DOHH2 (cell line): ENCODE measurements at regions not wholly inside any gene's neighbourhood (a gene's known extent, or its start where the extent isn't known, plus 50 kb on each side); places are given as distances from the start of the nearest gene placed in this dataset.

Source experiments
- EZH2phosphoT487 ChIP-seq: fragments of 200-600 bp; sonication (generic); IDR thresholded peaks from 2 replicates; pipeline ENCODE4 v1.6.1; 2017; ENCODE audit warnings: borderline replicate concordance, mild to moderate bottlenecking, antibody characterized with exemption, low read length, moderate library complexity, mixed read lengths
- TF ChIP-seq, protein P1 (sequence below): fragments of 200-600 bp; sonication (generic); IDR thresholded peaks from one replicate; pipeline ENCODE4 v1.5.1; 2014; ENCODE audit warnings: antibody characterized with exemption, mild to moderate bottlenecking, low read depth, low read length; ENCODE audit not compliant: poor library complexity, severe bottlenecking

GRCh38 chr6:77073410-77073760 is 389.9 kb downstream of the HTR1B start:
- TF ChIP-seq, protein P1, sequence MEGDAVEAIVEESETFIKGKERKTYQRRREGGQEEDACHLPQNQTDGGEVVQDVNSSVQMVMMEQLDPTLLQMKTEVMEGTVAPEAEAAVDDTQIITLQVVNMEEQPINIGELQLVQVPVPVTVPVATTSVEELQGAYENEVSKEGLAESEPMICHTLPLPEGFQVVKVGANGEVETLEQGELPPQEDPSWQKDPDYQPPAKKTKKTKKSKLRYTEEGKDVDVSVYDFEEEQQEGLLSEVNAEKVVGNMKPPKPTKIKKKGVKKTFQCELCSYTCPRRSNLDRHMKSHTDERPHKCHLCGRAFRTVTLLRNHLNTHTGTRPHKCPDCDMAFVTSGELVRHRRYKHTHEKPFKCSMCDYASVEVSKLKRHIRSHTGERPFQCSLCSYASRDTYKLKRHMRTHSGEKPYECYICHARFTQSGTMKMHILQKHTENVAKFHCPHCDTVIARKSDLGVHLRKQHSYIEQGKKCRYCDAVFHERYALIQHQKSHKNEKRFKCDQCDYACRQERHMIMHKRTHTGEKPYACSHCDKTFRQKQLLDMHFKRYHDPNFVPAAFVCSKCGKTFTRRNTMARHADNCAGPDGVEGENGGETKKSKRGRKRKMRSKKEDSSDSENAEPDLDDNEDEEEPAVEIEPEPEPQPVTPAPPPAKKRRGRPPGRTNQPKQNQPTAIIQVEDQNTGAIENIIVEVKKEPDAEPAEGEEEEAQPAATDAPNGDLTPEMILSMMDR, result no peak
- TF ChIP-seq EZH2phosphoT487, result no peak
